ENCODE measurements at regions not wholly inside any gene's neighbourhood (a gene's known extent, or its start where the extent isn't known, plus 50 kb on each side); places are given as distances from the start of the nearest gene placed in this dataset.
"Not testable (repeated sequence)": the region's sequence is repeated elsewhere in the genome, so short reads cannot be mapped to it uniquely, and the experiment has no call there.

DNA sequence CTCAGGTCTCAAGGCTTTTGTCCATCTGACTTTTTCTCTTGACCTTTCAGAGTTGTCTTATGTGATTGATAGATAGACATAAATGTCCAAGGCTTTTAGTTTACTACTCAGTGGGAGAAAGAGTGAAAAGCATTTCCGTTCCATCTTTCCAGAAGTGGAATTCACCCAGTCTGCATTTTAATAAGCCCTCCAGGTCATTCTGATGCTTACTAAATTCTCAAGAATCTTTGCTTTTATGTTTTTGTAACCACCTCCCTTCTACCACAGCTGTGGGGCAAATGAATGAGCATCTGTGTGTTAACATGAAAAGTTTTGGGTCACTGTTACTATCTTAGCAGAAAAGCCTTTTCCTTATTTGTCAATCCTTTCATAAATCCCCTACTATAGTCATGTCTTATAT lies 251.4 kb downstream of the LRIG3 start:
- Mint-ChIP-seq H3K4me3 (no peak overlapping the region), H3K9me3 (no peaks in the 10 kb centered on the region), H3K4me1 (no peaks in the 10 kb centered on the region), H3K27ac (no peak overlapping the region), H3K36me3 (no peaks in the 10 kb centered on the region), H3K27me3 (no peaks in the 10 kb centered on the region)
- DNase-seq: no peak
- CTCF ChIA-PET: no interaction called here

DNA sequence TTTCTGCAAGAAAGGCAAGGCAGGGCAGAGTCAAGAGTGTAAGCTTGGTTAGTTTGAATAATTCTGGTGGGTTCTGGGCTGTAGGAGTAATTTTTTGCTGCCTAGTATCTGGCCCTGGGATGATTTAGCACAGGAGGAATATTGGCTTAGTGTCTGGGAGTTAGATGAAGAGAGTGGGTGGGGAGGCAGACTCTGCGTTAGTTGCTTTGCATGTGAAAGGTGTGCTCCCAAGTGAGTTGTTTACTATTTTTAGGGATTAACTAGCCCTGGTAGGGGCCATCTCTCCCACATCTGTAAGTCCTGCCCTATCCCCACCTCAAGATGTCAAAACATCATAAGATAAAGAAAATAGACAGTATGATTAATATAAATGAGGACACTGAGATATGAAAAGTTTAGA lies 249.7 kb downstream of the LRIG3 start:
- Mint-ChIP-seq H3K9me3 (no peaks in the 10 kb centered on the region), H3K4me1 (no peaks in the 10 kb centered on the region), H3K4me3 (no peak overlapping the region), H3K27ac (no peak overlapping the region), H3K27me3 (no peaks in the 10 kb centered on the region), H3K36me3 (no peaks in the 10 kb centered on the region)
- no peak for DNase-seq
- CTCF ChIA-PET: no interaction called here

DNA sequence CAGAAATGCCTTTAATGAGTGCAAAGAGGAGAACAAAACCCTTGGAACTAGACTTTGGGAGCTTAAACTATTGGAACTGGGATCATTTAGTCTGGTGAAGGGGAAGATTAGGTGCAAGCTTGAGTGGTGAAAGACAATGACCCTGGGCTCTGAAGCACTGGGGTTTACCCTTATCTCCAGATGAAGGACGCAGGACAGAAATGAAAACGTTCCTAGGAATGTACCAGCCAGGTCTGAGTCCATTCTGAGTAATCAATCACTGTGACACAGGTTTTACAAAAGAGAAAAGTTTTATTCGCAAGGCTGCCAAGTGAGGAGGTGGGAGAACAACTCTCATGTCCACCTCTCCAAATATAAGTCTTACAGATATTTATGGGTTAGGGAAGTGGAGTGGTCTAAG lies 249.1 kb downstream of the LRIG3 start:
- Mint-ChIP-seq H3K9me3 (no peaks in the 10 kb centered on the region), H3K27me3 (no peaks in the 10 kb centered on the region), H3K4me3 (no peak overlapping the region), H3K4me1 (no peaks in the 10 kb centered on the region), H3K36me3 (no peaks in the 10 kb centered on the region), H3K27ac (no peak overlapping the region)
- DNase-seq: no peak
- CTCF ChIA-PET: no interaction called here

DNA sequence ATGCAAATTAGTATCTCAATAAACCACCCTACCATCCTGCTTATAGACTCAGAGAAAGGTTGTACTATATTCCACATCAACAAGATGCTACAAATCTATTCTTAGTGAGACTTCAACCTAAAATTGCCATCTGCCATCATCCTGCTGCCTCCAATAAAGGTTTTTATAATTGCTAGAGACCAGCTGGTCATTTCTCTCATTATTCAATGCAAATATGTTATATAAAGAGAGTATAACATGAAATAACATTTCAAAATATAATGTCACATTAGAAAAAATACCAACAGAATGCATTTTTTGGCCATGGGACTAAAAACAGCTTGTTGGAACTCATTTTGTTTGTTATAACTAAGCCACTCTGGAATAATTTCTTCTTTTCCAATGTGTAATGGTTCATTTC lies 247.3 kb downstream of the LRIG3 start:
- Mint-ChIP-seq H3K9me3 (peaks cover under 1% of the 10 kb centered on the region), H3K27me3 (no peaks in the 10 kb centered on the region), H3K4me1 (no peaks in the 10 kb centered on the region), H3K36me3 (no peaks in the 10 kb centered on the region), H3K27ac (no peak overlapping the region), H3K4me3 (no peak overlapping the region)
- CTCF ChIA-PET: no interaction called here
- no peak for DNase-seq

DNA sequence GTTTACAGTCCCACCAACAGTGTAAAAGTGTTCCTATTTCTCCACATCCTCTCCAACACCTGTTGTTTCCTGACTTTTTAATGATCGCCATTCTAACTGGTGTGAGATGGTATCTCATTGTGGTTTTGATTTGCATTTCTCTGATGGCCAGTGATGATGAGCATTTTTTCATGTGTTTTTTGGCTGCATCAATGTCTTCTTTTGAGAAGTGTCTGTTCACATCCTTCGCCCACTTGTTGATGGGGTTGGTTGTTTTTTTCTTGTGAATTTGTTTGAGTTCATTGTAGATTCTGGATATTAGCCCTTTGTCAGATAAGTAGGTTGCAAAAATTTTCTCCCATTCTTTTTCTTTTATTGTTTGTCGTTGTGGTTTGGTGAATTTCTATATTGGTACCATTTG lies 242.5 kb downstream of the LRIG3 start:
- DNase-seq, H3K27me3 Mint-ChIP-seq, H3K4me3 Mint-ChIP-seq, H3K36me3 Mint-ChIP-seq, H3K4me1 Mint-ChIP-seq, CTCF ChIA-PET, H3K27ac Mint-ChIP-seq: not testable (repeated sequence)
- H3K9me3 Mint-ChIP-seq: peaks cover 18% of the 10 kb centered on the region

DNA sequence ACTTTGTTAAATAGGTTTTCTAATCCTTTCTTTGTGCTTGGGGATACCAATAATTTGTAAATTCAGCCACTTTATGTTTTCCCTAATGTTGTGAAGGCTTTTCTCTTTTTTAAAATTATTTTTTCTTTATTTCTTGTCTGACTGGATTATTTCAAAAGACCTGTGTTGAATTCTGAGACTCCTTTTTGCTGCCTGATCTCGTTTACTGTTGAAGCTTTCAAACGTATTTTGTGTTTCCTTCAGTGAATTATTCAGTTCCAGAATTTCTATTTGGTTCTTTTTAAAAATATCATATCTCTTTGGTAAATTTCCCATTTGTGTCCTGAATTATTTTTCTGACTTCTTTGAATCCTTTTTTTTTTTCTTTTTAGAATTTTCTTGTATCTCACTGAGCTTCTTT lies 241.6 kb downstream of the LRIG3 start:
- no peak overlapping the region for H3K4me3 Mint-ChIP-seq
- DNase-seq: no peak
- H3K9me3 Mint-ChIP-seq: peaks cover 18% of the 10 kb centered on the region
- H3K27ac Mint-ChIP-seq: no peak overlapping the region
- CTCF ChIA-PET: no interaction called here
- H3K4me1 Mint-ChIP-seq: no peaks in the 10 kb centered on the region
- peaks cover 2% of the 10 kb centered on the region for H3K36me3 Mint-ChIP-seq
- no peaks in the 10 kb centered on the region for H3K27me3 Mint-ChIP-seq

DNA sequence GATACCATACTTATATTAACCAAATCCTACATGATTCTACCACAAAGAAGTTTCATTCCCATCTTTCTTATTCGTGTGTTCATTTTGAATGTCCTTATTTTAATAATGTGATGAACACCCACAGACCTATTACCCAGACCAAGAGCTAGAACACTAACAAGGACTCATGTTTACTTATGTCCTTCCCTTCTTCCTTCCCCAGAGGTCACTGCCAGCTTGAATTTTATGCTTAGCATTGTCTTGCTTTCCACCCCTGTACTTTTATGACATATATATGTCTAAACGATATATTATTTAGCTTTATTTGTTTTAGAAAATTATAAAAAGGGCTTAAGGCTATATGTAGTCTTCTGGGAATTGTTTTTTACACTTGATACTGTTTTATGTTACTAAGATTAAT lies 238.6 kb downstream of the LRIG3 start:
- CTCF ChIA-PET: no interaction called here
- Mint-ChIP-seq H3K4me1 (no peaks in the 10 kb centered on the region), H3K4me3 (no peak overlapping the region), H3K36me3 (peaks cover 2% of the 10 kb centered on the region), H3K9me3 (peaks cover 18% of the 10 kb centered on the region), H3K27ac (no peak overlapping the region), H3K27me3 (no peaks in the 10 kb centered on the region)
- no peak for DNase-seq

DNA sequence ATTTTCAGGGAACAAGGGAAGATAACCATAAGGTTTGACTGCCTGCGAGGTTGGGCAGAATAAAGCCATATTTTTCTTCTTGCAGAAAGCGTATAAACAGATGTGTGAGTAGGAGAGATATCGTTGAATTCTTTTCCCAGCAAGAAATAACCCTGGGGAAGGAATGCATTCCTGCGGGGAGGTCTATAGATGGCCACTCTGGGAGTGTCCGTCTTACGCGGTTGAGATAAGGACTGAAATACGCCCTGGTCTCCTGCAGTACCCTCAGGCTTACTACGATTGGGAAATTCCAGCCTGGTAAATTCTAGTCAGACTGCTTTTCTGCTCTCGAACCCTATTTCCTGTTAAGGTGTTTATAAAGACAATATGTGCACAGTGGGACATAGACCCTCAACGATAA lies 225.0 kb downstream of the LRIG3 start:
- no peaks in the 10 kb centered on the region for H3K4me1 Mint-ChIP-seq
- H3K4me3 Mint-ChIP-seq: no peak overlapping the region
- peaks cover 19% of the 10 kb centered on the region for H3K9me3 Mint-ChIP-seq
- H3K36me3 Mint-ChIP-seq: no peaks in the 10 kb centered on the region
- DNase-seq: no peak
- CTCF ChIA-PET: no interaction called here
- H3K27ac Mint-ChIP-seq: no peak overlapping the region
- H3K27me3 Mint-ChIP-seq: no peaks in the 10 kb centered on the region

DNA sequence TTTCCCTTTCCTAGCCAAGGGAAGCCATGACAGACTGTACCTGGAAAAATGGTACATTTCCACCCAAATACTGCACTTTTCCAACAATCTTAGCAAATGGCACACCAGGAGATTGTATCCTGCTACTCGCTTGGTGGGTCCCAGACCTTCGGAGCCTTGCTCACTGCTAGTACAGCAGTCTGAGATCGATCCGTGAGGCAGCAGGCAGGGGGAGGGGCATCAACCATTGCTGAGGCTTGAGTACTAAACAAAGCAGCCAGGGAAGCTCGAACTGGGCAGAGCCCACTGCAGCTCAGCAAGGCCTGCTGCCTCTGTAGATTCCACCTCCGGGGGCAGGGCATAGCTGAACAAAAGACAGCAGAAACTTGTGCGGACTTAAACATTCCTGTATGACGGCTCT lies 218.8 kb downstream of the LRIG3 start:
- Mint-ChIP-seq H3K4me1 (no peaks in the 10 kb centered on the region), H3K9me3 (peaks cover 11% of the 10 kb centered on the region), H3K27me3 (no peaks in the 10 kb centered on the region), H3K27ac (no peak overlapping the region), H3K36me3 (no peaks in the 10 kb centered on the region), H3K4me3 (no peak overlapping the region)
- no peak for DNase-seq
- CTCF ChIA-PET: no interaction called here

DNA sequence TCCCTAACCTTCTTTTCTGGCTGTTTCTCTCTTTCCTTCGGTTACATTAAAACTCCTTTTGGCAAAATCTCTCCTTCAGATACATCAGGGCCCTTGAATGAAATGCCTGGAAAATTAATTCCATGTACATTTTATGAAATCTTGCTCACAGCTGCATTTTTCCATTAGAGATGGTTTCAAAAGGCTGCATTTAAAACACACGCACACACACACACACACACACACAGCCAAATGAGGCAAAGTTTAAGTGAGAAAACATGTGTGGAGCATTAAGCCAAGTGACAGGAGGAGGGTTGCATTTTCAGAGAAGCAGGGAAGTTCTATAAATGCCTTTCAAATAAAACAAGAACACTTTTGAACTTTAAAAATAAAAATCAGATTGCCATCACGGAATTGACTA lies 216.4 kb downstream of the LRIG3 start:
- CTCF ChIA-PET: no interaction called here
- Mint-ChIP-seq H3K4me1 (no peaks in the 10 kb centered on the region), H3K27ac (no peak overlapping the region), H3K27me3 (no peaks in the 10 kb centered on the region), H3K36me3 (no peaks in the 10 kb centered on the region), H3K4me3 (no peak overlapping the region), H3K9me3 (peaks cover 18% of the 10 kb centered on the region)
- no peak for DNase-seq

DNA sequence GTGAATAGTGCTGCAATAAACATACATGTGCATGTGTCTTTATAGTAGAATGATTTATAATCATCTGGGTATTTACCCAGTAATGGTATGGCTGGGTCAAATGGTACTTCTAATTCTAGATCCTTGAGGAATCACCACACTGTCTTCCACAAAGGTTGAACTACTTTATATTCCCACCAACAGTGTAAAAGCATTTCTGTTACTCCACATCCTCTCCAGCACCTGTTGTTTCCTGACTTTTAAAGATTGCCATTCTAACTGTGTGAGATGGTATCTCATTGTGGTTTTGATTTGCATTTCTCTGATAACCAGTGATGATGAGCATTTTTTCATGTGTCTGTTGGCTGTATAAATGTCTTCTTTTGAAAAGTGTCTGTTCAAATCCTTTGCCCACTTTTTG lies 215.5 kb downstream of the LRIG3 start:
- DNase-seq, H3K27ac Mint-ChIP-seq, H3K27me3 Mint-ChIP-seq, CTCF ChIA-PET, H3K4me1 Mint-ChIP-seq, H3K4me3 Mint-ChIP-seq, H3K36me3 Mint-ChIP-seq: not testable (repeated sequence)
- peaks cover 20% of the 10 kb centered on the region for H3K9me3 Mint-ChIP-seq

DNA sequence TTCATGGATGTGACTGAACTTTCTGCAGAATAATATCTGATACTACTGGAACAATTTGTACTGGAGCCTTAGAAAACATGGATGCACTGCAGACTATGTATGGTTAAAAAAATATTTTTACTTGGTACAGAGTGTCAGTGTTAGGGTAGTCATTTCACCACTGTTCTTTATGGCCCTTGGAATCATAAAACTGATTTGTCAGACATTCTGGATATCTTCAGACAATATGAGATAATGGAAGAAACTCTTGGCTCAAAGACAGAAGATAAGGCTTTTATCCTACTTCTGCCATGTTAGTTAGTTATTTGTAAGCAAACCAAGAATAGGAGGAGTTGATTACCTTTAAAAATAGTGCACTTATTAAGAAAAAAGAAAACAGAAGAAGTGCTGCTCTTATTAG lies 209.4 kb downstream of the LRIG3 start:
- Mint-ChIP-seq H3K4me3 (no peak overlapping the region), H3K9me3 (peaks cover 15% of the 10 kb centered on the region), H3K27me3 (no peaks in the 10 kb centered on the region), H3K27ac (no peak overlapping the region), H3K4me1 (no peaks in the 10 kb centered on the region), H3K36me3 (no peaks in the 10 kb centered on the region)
- CTCF ChIA-PET: no interaction called here
- DNase-seq: no peak

DNA sequence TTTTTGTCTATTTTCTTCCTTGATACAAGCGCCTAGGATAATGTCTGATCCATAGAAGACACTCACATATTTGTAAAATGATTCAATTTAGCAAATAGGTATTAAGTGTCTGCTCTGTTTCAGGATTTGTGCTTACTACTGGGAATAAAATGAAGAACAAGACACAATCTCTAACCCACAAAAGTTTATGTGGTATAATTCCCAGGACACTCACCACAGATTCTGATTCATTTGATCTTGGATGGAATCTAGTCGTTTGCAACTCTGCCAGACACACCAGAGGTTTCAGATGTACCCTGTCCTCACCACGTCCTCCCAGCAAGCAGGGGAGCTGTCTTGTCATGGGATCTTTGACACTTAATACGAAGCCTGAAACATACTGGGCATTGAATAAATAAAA lies 208.3 kb downstream of the LRIG3 start:
- Mint-ChIP-seq H3K4me3 (no peak overlapping the region), H3K4me1 (no peaks in the 10 kb centered on the region), H3K36me3 (no peaks in the 10 kb centered on the region), H3K9me3 (peaks cover 15% of the 10 kb centered on the region), H3K27ac (no peak overlapping the region), H3K27me3 (no peaks in the 10 kb centered on the region)
- CTCF ChIA-PET: no interaction called here
- no peak for DNase-seq

DNA sequence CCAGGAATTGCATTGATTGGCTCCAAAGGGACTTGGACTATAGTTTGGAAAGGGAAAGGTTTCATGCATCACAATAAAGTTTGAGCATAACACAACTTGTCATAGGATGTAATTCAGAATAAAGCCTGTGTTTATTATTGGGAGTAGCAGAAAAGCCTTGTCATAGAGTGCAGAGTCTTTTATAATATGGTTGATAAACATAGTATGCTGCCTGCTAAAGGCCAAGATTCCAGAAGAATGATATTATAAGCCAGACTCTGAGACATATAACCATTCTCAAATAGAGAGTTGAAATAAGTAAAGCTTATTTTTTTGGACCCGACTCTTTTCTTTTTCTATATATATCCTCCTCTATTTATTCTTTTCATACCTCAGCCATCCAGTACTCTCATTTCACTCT lies 207.3 kb downstream of the LRIG3 start:
- no peaks in the 10 kb centered on the region for H3K4me1 Mint-ChIP-seq
- H3K36me3 Mint-ChIP-seq: no peaks in the 10 kb centered on the region
- H3K4me3 Mint-ChIP-seq: no peak overlapping the region
- no peak for DNase-seq
- H3K9me3 Mint-ChIP-seq: peaks cover 7% of the 10 kb centered on the region
- no peak overlapping the region for H3K27ac Mint-ChIP-seq
- CTCF ChIA-PET: no interaction called here
- no peaks in the 10 kb centered on the region for H3K27me3 Mint-ChIP-seq

DNA sequence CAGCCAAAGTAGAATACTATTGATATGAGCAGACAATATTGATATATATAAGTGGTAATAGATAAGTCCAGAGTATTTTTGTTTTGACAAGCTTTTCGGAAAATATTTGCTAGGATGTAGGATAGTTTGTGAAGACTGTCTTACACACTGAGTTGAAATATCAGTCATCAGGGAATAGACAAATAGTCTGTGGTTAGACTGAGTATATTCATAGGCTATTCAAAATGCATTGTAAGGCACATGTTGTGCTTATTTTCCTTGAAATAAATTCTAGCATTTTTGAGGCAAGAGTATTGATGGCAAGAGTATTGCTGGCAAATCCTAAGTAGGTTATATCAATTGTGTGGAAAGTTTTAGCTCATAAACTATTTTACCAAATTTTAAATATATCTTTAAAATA lies 201.1 kb downstream of the LRIG3 start:
- DNase-seq: no peak
- Mint-ChIP-seq H3K27ac (no peak overlapping the region), H3K27me3 (no peaks in the 10 kb centered on the region), H3K4me1 (no peaks in the 10 kb centered on the region), H3K9me3 (no peaks in the 10 kb centered on the region), H3K4me3 (no peak overlapping the region), H3K36me3 (no peaks in the 10 kb centered on the region)
- CTCF ChIA-PET: interaction anchor here (0.6 to 1.3 kb wide), 2 partner anchors 10 to 180 kb away, joined by 3 read pairs; no protein-coding TSS in a partner anchor

DNA sequence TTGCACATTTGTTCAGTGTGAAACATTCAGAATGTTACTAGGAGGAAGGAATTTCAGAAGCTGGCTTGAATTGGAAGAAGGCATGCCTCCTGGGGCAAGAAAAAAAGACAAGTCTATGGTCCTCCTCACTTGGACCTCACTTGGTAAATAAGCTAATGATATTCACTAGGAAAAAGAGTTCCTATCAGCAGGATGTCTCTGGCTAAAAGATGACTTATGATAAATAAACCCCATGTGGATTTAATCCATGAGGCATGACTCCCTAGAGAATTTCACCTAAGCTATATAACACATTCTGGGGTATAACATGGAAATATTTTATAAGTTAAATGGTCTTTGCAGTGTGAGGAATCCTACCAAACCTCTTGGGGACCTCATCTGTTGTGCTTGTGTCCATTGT lies 199.9 kb downstream of the LRIG3 start:
- Mint-ChIP-seq H3K4me3 (no peak overlapping the region), H3K27me3 (no peaks in the 10 kb centered on the region), H3K36me3 (no peaks in the 10 kb centered on the region), H3K9me3 (no peaks in the 10 kb centered on the region), H3K4me1 (no peaks in the 10 kb centered on the region), H3K27ac (no peak overlapping the region)
- DNase-seq: no peak
- CTCF ChIA-PET: no interaction called here
